Osteoblast (primary cell): ENCODE measurements at regions not wholly inside any gene's neighbourhood (a gene's known extent, or its start where the extent isn't known, plus 50 kb on each side); places are given as distances from the start of the nearest gene placed in this dataset.

Source experiments
- DNase-seq: peaks from one replicate; pipeline ENCODE4 v3.0.0; 2011; ENCODE audit warnings: low spot score, mixed read lengths; ENCODE audit not compliant: insufficient read length; ENCODE audit errors: missing footprints
- H2AFZ ChIP-seq: 2 replicates; pipeline ENCODE4 v1.6.0; 2011; ENCODE audit warnings: mild to moderate bottlenecking, low read length
- H3K27ac ChIP-seq: 2 replicates; pipeline ENCODE4 v1.5.1; 2011; ENCODE audit warnings: mild to moderate bottlenecking, low read depth, low read length, moderate library complexity
- H3K27me3 ChIP-seq: 2 replicates; pipeline ENCODE4 v1.6.0; 2012; ENCODE audit warnings: mild to moderate bottlenecking, control low read depth, inconsistent platforms, low read length, moderate library complexity; ENCODE audit not compliant: insufficient read depth
- H3K36me3 ChIP-seq: 2 replicates; pipeline ENCODE4 v1.5.1; 2011; ENCODE audit warnings: mild to moderate bottlenecking, low read length, control low read depth, moderate library complexity; ENCODE audit not compliant: insufficient read depth
- H3K4me1 ChIP-seq: 2 replicates; pipeline ENCODE4 v1.5.1; 2011; ENCODE audit warnings: mild to moderate bottlenecking, low read length, control low read depth, moderate library complexity; ENCODE audit not compliant: insufficient read depth
- H3K4me2 ChIP-seq: 2 replicates; pipeline ENCODE4 v1.6.0; 2011; ENCODE audit warnings: mild to moderate bottlenecking, low read length; ENCODE audit not compliant: insufficient read depth
- H3K4me3 ChIP-seq: fragments of 200-600 bp; sonication (generic); 3 replicates; pipeline ENCODE4 v1.5.1; 2012; ENCODE audit warnings: mild to moderate bottlenecking, low read length, inconsistent platforms; ENCODE audit not compliant: insufficient read depth
- H3K79me2 ChIP-seq: 2 replicates; pipeline ENCODE4 v1.6.0; 2012; ENCODE audit warnings: mild to moderate bottlenecking, low read length, control low read depth, inconsistent platforms; ENCODE audit not compliant: insufficient read depth
- H3K9me3 ChIP-seq: 2 replicates; pipeline ENCODE4 v1.5.1; 2011; ENCODE audit warnings: low read depth, low read length, control low read depth
- H4K20me1 ChIP-seq: 2 replicates; pipeline ENCODE4 v1.6.0; 2012; ENCODE audit warnings: mild to moderate bottlenecking, low read length, control low read depth; ENCODE audit not compliant: insufficient read depth
- CTCF ChIP-seq: IDR thresholded peaks from 2 replicates; pipeline ENCODE4 v1.5.1; 2011; ENCODE audit warnings: mild to moderate bottlenecking, low read depth, low read length, moderate library complexity; ENCODE audit errors: extremely low read depth

GRCh38 chr3:137511655-137512054 lies 252.5 kb upstream of the SOX14 start:
- Histone ChIP-seq H3K4me3 (no peak overlapping the region), H2AFZ (no peak overlapping the region), H4K20me1 (no peaks in the 10 kb centered on the region), H3K4me1 (no peaks in the 10 kb centered on the region), H3K9me3 (no peaks in the 10 kb centered on the region), H3K4me2 (no peak overlapping the region), H3K36me3 (no peaks in the 10 kb centered on the region), H3K79me2 (no peaks in the 10 kb centered on the region), H3K27ac (no peak overlapping the region), H3K27me3 (no peaks in the 10 kb centered on the region)
- no peak for TF ChIP-seq CTCF
- DNase-seq = no peak

- Histone ChIP-seq H2AFZ (no peak overlapping the region), H3K27ac (no peak overlapping the region), H3K4me2 (no peak overlapping the region), H4K20me1 (no peaks in the 10 kb centered on the region), H3K4me1 (no peaks in the 10 kb centered on the region), H3K4me3 (no peak overlapping the region), H3K36me3 (no peaks in the 10 kb centered on the region), H3K79me2 (no peaks in the 10 kb centered on the region), H3K9me3 (no peaks in the 10 kb centered on the region), H3K27me3 (no peaks in the 10 kb centered on the region)
- no peak for DNase-seq
- no peak for TF ChIP-seq CTCF
Measured at GRCh38 chr3:137514853-137515252, 249.3 kb upstream of the SOX14 start.

GRCh38 chr3:137519602-137520001 lies 244.5 kb upstream of the SOX14 start:
- no peaks in the 10 kb centered on the region for H3K36me3 ChIP-seq
- H3K4me3 ChIP-seq = no peak overlapping the region
- no peak overlapping the region for H3K4me2 ChIP-seq
- no peaks in the 10 kb centered on the region for H3K4me1 ChIP-seq
- no peaks in the 10 kb centered on the region for H3K27me3 ChIP-seq
- TF ChIP-seq CTCF = no peak
- no peak overlapping the region for H3K27ac ChIP-seq
- no peak overlapping the region for H2AFZ ChIP-seq
- no peaks in the 10 kb centered on the region for H3K79me2 ChIP-seq
- no peaks in the 10 kb centered on the region for H4K20me1 ChIP-seq
- DNase-seq = no peak
- no peaks in the 10 kb centered on the region for H3K9me3 ChIP-seq

- Histone ChIP-seq H4K20me1 (no peaks in the 10 kb centered on the region), H3K9me3 (no peaks in the 10 kb centered on the region), H3K27me3 (no peaks in the 10 kb centered on the region), H3K79me2 (no peaks in the 10 kb centered on the region), H3K4me2 (no peak overlapping the region), H3K36me3 (no peaks in the 10 kb centered on the region), H2AFZ (no peak overlapping the region), H3K27ac (no peak overlapping the region), H3K4me1 (no peaks in the 10 kb centered on the region), H3K4me3 (no peak overlapping the region)
- DNase-seq = no peak
- no peak for TF ChIP-seq CTCF
Measured at GRCh38 chr3:137524751-137525150, 239.4 kb upstream of the SOX14 start.
